Tibial nerve (tissue), 4 donors: ENCODE measurements at regions not wholly inside any gene's neighbourhood (a gene's known extent, or its start where the extent isn't known, plus 50 kb on each side); places are given as distances from the start of the nearest gene placed in this dataset.
"Not testable (repeated sequence)": the region's sequence is repeated elsewhere in the genome, so short reads cannot be mapped to it uniquely, and the experiment has no call there.

ENCODE experiments used
- DNase-seq, 2 donors: peaks; one replicate each; pipeline ENCODE4 v3.0.0-alpha.2; 2019; ENCODE audit warnings: low spot score in 2 of 2
- H3K27ac ChIP-seq, 4 donors: fragments of 200-600 bp; sonication (generic) in 3 of 4; one replicate each; pipeline ENCODE4 v1.5.1; 2017 to 2019; ENCODE audit warnings: mild to moderate bottlenecking in 1 of 4
- H3K27me3 ChIP-seq, 2 donors: fragments of 200-600 bp; sonication (generic) in 1 of 2; one replicate each; pipeline versions ENCODE4 v1.5.1 to v1.6.0; 2017 to 2019
- H3K36me3 ChIP-seq, 3 donors: fragments of 200-600 bp; sonication (generic); one replicate each; pipeline ENCODE4 v1.5.1; 2018 to 2019
- H3K4me1 ChIP-seq, 4 donors: fragments of 200-600 bp; sonication (generic) in 3 of 4; one replicate each; pipeline ENCODE4 v1.5.1; 2017 to 2019
- H3K4me3 ChIP-seq, 4 donors: fragments of 200-600 bp; sonication (generic) in 3 of 4; one replicate each; pipeline ENCODE4 v1.5.1; 2017 to 2019; ENCODE audit warnings: mild to moderate bottlenecking in 1 of 4, moderate library complexity in 1 of 4
- H3K9me3 ChIP-seq, 4 donors: fragments of 200-600 bp; sonication (generic) in 3 of 4; one replicate each; pipeline ENCODE4 v1.5.1; 2017 to 2019
- CTCF ChIP-seq, 5 experiments: fragments of 200-600 bp in 3 of 5; fragments of 450-650 bp in 2 of 5; sonication (generic) in 3 of 5; IDR thresholded peaks; one replicate each; pipeline ENCODE4 v1.5.1; 2016 to 2019; ENCODE audit warnings: antibody characterized with exemption in 5 of 5, mild to moderate bottlenecking in 3 of 5, moderate library complexity in 2 of 5
- EP300 ChIP-seq, 2 donors: sonication (generic); formaldehyde crosslinking; IDR thresholded peaks; one replicate each; pipeline ENCODE4 v1.6.1; 2017; ENCODE audit warnings: antibody characterized with exemption in 2 of 2, mild to moderate bottlenecking in 1 of 2
- POLR2A ChIP-seq, 2 donors: fragments of 450-650 bp; IDR thresholded peaks; one replicate each; pipeline ENCODE4 v1.6.1; 2017; ENCODE audit warnings: antibody characterized with exemption in 2 of 2, mild to moderate bottlenecking in 2 of 2, moderate library complexity in 2 of 2
- WGBS, 2 donors: methylation state at CpG; one replicate each; pipeline ENCODE4 v1.1.5; 2018; 5-methylcytosine and 5-hydroxymethylcytosine counted together

- Histone ChIP-seq H3K36me3 (no peaks in the 10 kb centered on the region), H3K4me1 (peaks cover 0 to 3% (median 0%) of the 10 kb centered on the region in 4 donors), H3K4me3 (no peak overlapping the region), H3K27me3 (no peaks in the 10 kb centered on the region), H3K9me3 (no peaks in the 10 kb centered on the region), H3K27ac (no peak overlapping the region)
- TF ChIP-seq CTCF (IDR thresholded peaks at IDR 0.05) (no peak), EP300 (IDR thresholded peaks at IDR 0.05) (no peak), POLR2A (IDR thresholded peaks at IDR 0.05) (no peak)
- DNase-seq = no peak
- WGBS, 2 donors = 68 to 80% methylated on average over 1 of the region's 1 CpG
These were observed 128.3 kb upstream of the MED14 start for GRCh38 chrX:40863671-40864070.

GRCh38 chrX:40864972-40865371, 129.6 kb upstream of the MED14 start:
- Histone ChIP-seq H3K4me3 (no peak overlapping the region), H3K27me3 (no peaks in the 10 kb centered on the region), H3K36me3 (no peaks in the 10 kb centered on the region), H3K27ac (no peak overlapping the region), H3K9me3 (no peaks in the 10 kb centered on the region), H3K4me1 (peaks cover 0 to 3% (median 0%) of the 10 kb centered on the region in 4 donors)
- WGBS, 2 donors = 76 to 86% methylated on average over 1 of the region's 1 CpG
- no peak for DNase-seq
- TF ChIP-seq EP300 (IDR thresholded peaks at IDR 0.05) = no peak
- no peak for TF ChIP-seq POLR2A (IDR thresholded peaks at IDR 0.05)
- no peak for TF ChIP-seq CTCF (IDR thresholded peaks at IDR 0.05)

- H3K27ac ChIP-seq = peak overlapping the region in 1 of 4 donors; percentile 8
- WGBS, 2 donors = 35 to 62% methylated on average over 2 of the region's 2 CpGs
These were observed 131.6 kb upstream of the MED14 start for GRCh38 chrX:40866893-40867292.

GRCh38 chrX:40867352-40867751, 132.0 kb upstream of the MED14 start:
- no peak for DNase-seq
- Histone ChIP-seq H3K4me3 (no peak overlapping the region), H3K27me3 (no peaks in the 10 kb centered on the region), H3K9me3 (no peaks in the 10 kb centered on the region), H3K27ac (peak overlapping the region in 1 of 4 donors; percentile 8), H3K36me3 (no peaks in the 10 kb centered on the region), H3K4me1 (peaks cover 0 to 3% (median 0%) of the 10 kb centered on the region in 4 donors)
- 0 to 21% methylated on average over 1 of the region's 1 CpG for whole genome bisulfite sequencing, 2 donors
- TF ChIP-seq EP300 (IDR thresholded peaks at IDR 0.05) (no peak), POLR2A (IDR thresholded peaks at IDR 0.05) (no peak), CTCF (IDR thresholded peaks at IDR 0.05) (no peak)

More at GRCh38 chrX:40866893-40867292, 131.6 kb upstream of the MED14 start:
- Histone ChIP-seq H3K36me3 (no peaks in the 10 kb centered on the region), H3K27me3 (no peaks in the 10 kb centered on the region), H3K9me3 (no peaks in the 10 kb centered on the region), H3K4me3 (no peak overlapping the region), H3K4me1 (peaks cover 0 to 3% (median 0%) of the 10 kb centered on the region in 4 donors)
- TF ChIP-seq POLR2A (IDR thresholded peaks at IDR 0.05) = no peak
- no peak for TF ChIP-seq EP300 (IDR thresholded peaks at IDR 0.05)
- no peak for TF ChIP-seq CTCF (IDR thresholded peaks at IDR 0.05)
- no peak for DNase-seq

GRCh38 chrX:40868868-40869267, 133.5 kb upstream of the MED14 start:
- H3K36me3 ChIP-seq = no peaks in the 10 kb centered on the region
- no peak overlapping the region for H3K27ac ChIP-seq
- no peak for DNase-seq
- no peak for TF ChIP-seq CTCF (IDR thresholded peaks at IDR 0.05)
- no peak for TF ChIP-seq POLR2A (IDR thresholded peaks at IDR 0.05)
- no peak for TF ChIP-seq EP300 (IDR thresholded peaks at IDR 0.05)
- no peaks in the 10 kb centered on the region for H3K9me3 ChIP-seq
- no peak overlapping the region for H3K4me3 ChIP-seq
- H3K4me1 ChIP-seq = peaks cover 0 to 3% (median 0%) of the 10 kb centered on the region in 4 donors
- 88 to 95% methylated on average over 3 of the region's 3 CpGs for WGBS, 2 donors
- no peaks in the 10 kb centered on the region for H3K27me3 ChIP-seq

- not testable (repeated sequence) for DNase-seq, H3K9me3 ChIP-seq, H3K27ac ChIP-seq, H3K36me3 ChIP-seq, H3K4me1 ChIP-seq, H3K27me3 ChIP-seq, H3K4me3 ChIP-seq
- 96 to 98% methylated on average over 1 of the region's 1 CpG for WGBS, 2 donors
These were observed 135.6 kb upstream of the MED14 start for GRCh38 chrX:40870982-40871381.
